ENCODE measurements at regions not wholly inside any gene's neighbourhood (a gene's known extent, or its start where the extent isn't known, plus 50 kb on each side); places are given as distances from the start of the nearest gene placed in this dataset.

GRCh38 chr20:51199920-51200319 lies 177.0 kb upstream of the KCNG1 start:
- no peak overlapping the region for H3K4me3 ChIP-seq
- no peaks in the 10 kb centered on the region for H3K4me1 ChIP-seq
- H3K27ac ChIP-seq, result no peak overlapping the region
- H3K9me3 ChIP-seq, result no peaks in the 10 kb centered on the region
- intact Hi-C loops (cut with DNase I; ENCODE audit: low total_unique reads), result no loop called here
- DNase-seq, result no peak
- TF ChIP-seq, protein P1, sequence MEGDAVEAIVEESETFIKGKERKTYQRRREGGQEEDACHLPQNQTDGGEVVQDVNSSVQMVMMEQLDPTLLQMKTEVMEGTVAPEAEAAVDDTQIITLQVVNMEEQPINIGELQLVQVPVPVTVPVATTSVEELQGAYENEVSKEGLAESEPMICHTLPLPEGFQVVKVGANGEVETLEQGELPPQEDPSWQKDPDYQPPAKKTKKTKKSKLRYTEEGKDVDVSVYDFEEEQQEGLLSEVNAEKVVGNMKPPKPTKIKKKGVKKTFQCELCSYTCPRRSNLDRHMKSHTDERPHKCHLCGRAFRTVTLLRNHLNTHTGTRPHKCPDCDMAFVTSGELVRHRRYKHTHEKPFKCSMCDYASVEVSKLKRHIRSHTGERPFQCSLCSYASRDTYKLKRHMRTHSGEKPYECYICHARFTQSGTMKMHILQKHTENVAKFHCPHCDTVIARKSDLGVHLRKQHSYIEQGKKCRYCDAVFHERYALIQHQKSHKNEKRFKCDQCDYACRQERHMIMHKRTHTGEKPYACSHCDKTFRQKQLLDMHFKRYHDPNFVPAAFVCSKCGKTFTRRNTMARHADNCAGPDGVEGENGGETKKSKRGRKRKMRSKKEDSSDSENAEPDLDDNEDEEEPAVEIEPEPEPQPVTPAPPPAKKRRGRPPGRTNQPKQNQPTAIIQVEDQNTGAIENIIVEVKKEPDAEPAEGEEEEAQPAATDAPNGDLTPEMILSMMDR (IDR thresholded peaks at IDR 0.05), result no peak
- H3K36me3 ChIP-seq, result no peaks in the 10 kb centered on the region
- H3K27me3 ChIP-seq, result peaks cover 0 to 13% of the 10 kb centered on the region in 2 donors

DNA sequence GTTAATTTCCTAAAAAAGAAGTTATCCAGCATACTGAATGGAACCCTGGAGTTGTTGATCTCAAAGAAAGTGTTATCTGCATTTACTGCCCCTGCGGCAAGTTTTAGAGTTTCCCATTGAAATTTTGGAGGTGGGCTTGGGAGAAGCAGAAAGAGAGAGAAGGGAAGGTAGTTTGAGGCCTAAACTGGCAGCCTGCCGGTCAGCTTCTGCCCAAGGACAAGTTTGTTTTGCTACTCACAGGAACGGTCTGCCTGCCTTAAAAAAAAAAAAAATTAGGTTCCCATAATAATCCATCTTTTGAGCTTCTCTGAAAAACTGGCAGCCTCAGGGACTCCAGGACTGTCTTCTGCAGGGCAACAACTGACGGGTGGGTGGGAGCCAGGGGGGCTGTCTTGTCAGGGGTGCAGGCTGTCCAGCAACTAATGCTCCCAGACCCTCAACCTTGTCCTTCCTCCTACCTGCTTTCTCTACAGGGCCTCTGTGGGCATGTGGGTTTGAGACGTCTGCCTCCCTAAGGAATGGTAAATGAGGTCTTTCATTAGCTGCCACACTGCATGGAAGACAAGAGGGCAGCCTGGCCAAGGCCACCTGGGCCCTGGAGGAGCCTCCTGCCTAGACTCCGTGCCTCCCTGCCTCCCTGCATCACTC lies 176.1 kb upstream of the KCNG1 start:
- TF ChIP-seq, protein P1 (IDR thresholded peaks at IDR 0.05), result no peak
- intact Hi-C loops (cut with DNase I; ENCODE audit: low total_unique reads), result no loop called here
- Histone ChIP-seq H3K27ac (no peak overlapping the region), H3K4me3 (no peak overlapping the region), H3K9me3 (no peaks in the 10 kb centered on the region), H3K27me3 (peaks cover 0 to 13% of the 10 kb centered on the region in 2 donors), H3K36me3 (no peaks in the 10 kb centered on the region), H3K4me1 (no peaks in the 10 kb centered on the region)
- no peak for DNase-seq

DNA sequence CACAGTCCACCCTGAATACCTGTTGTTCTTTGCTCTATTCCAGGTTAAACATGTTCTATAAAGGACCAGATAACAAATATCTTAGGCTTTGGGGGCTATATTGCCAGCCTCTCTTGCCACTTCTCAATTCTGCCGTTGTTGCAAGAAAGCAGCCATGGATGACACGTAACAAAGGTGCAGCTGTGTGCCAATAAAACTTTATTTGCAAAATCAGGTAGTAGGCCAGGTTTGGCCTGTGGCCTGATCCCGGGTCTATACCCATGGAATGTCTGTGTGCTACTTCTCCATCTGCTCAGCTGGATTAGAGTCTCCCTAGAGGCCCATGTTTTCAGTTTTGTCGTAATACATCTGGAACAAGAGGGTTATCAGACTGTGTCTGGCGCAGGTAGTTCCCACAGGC lies 175.3 kb upstream of the KCNG1 start:
- Histone ChIP-seq H3K36me3 (no peaks in the 10 kb centered on the region), H3K4me3 (no peak overlapping the region), H3K27ac (no peak overlapping the region), H3K4me1 (no peaks in the 10 kb centered on the region), H3K9me3 (no peaks in the 10 kb centered on the region), H3K27me3 (peaks cover 0 to 11% of the 10 kb centered on the region in 2 donors)
- intact Hi-C loops (cut with DNase I; ENCODE audit: low total_unique reads), result no loop called here
- TF ChIP-seq, protein P1 (IDR thresholded peaks at IDR 0.05), result no peak
- no peak for DNase-seq

GRCh38 chr20:51196991-51197651 lies 174.2 kb upstream of the KCNG1 start:
- Histone ChIP-seq H3K4me3 (no peak overlapping the region), H3K27ac (no peak overlapping the region), H3K27me3 (peaks cover 0 to 7% of the 10 kb centered on the region in 2 donors), H3K4me1 (no peaks in the 10 kb centered on the region), H3K9me3 (no peaks in the 10 kb centered on the region), H3K36me3 (no peaks in the 10 kb centered on the region)
- DNase-seq, result no peak
- TF ChIP-seq, protein P1 (IDR thresholded peaks at IDR 0.05), result no peak
- intact Hi-C loops (cut with DNase I; ENCODE audit: low total_unique reads), result no loop called here

DNA sequence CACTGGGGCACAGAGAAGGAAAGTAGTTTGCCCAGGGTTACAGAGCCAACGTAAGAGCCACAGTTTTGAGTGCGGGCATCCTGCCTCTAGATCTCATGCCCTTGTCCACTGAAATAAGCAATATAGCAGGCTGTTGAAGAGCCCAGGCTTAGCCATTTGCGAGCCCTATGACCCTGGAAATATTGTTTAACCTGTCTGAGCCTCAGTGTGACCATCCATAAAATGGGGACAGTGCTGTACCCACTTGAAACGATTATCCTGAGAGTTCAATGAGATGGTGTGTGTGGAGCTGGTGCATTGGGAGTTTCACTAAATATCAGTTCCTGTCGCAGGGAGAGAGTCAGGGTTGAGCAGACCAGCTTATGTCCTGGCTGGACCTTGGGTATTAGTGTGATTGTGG lies 173.1 kb upstream of the KCNG1 start:
- no peaks in the 10 kb centered on the region for H3K36me3 ChIP-seq
- H3K27me3 ChIP-seq, result peaks cover 0 to 7% of the 10 kb centered on the region in 2 donors
- TF ChIP-seq, protein P1 (IDR thresholded peaks at IDR 0.05), result no peak
- H3K4me3 ChIP-seq, result no peak overlapping the region
- H3K4me1 ChIP-seq, result no peaks in the 10 kb centered on the region
- intact Hi-C loops (cut with DNase I; ENCODE audit: low total_unique reads), result no loop called here
- no peak overlapping the region for H3K27ac ChIP-seq
- no peak for DNase-seq
- H3K9me3 ChIP-seq, result no peaks in the 10 kb centered on the region
